Chondrocyte (in vitro differentiated cells): ENCODE measurements at regions not wholly inside any gene's neighbourhood (a gene's known extent, or its start where the extent isn't known, plus 50 kb on each side); places are given as distances from the start of the nearest gene placed in this dataset.

ENCODE experiments used
- DNase-seq: peaks from one replicate; pipeline ENCODE4 v3.0.0; 2021; ENCODE audit warnings: mixed read lengths, low spot score
- H3K27ac Mint-ChIP-seq: one replicate; pipeline ENCODE4 v1.8.0; 2021; ENCODE audit warnings: mild to moderate bottlenecking, moderate library complexity, mixed read lengths; ENCODE audit not compliant: unreplicated experiment
- H3K27me3 Mint-ChIP-seq: 2 replicates; pipeline ENCODE4 v1.8.0; 2021; ENCODE audit warnings: low read depth, mixed read lengths
- H3K36me3 Mint-ChIP-seq: 2 replicates; pipeline ENCODE4 v1.8.0; 2021; ENCODE audit warnings: low read depth, mixed read lengths
- H3K4me1 Mint-ChIP-seq: 2 replicates; pipeline ENCODE4 v1.8.0; 2021; ENCODE audit warnings: low read depth, mild to moderate bottlenecking, mixed read lengths
- H3K4me3 Mint-ChIP-seq: one replicate; pipeline ENCODE4 v1.8.0; 2021; ENCODE audit warnings: mild to moderate bottlenecking, moderate library complexity, mixed read lengths; ENCODE audit not compliant: unreplicated experiment
- H3K9me3 Mint-ChIP-seq: 2 replicates; pipeline ENCODE4 v1.8.0; 2021; ENCODE audit warnings: low read depth, mixed read lengths
- CTCF ChIP-seq: fragments of 200-600 bp; sonication (generic); IDR thresholded peaks from 2 replicates; pipeline ENCODE4 v1.5.0; 2021; ENCODE audit warnings: antibody characterized with exemption, mild to moderate bottlenecking, moderate library complexity

GRCh38 chr1:82387012-82387366 lies 586.3 kb downstream of the ADGRL2 start:
- no peak for TF ChIP-seq CTCF
- Mint-ChIP-seq H3K36me3 (no peaks in the 10 kb centered on the region), H3K4me3 (no peak overlapping the region), H3K4me1 (peaks cover 29% of the 10 kb centered on the region), H3K9me3 (peaks cover 3% of the 10 kb centered on the region), H3K27ac (no peak overlapping the region), H3K27me3 (no peaks in the 10 kb centered on the region)
- no peak for DNase-seq

GRCh38 chr1:82386365-82387011 lies 585.8 kb downstream of the ADGRL2 start:
- peaks cover 3% of the 10 kb centered on the region for H3K9me3 Mint-ChIP-seq
- H3K4me1 Mint-ChIP-seq: peaks cover 29% of the 10 kb centered on the region
- H3K27me3 Mint-ChIP-seq: no peaks in the 10 kb centered on the region
- no peaks in the 10 kb centered on the region for H3K36me3 Mint-ChIP-seq
- H3K27ac Mint-ChIP-seq: no peak overlapping the region
- no peak for DNase-seq
- no peak for TF ChIP-seq CTCF
- no peak overlapping the region for H3K4me3 Mint-ChIP-seq

GRCh38 chr1:82384776-82385175 lies 584.0 kb downstream of the ADGRL2 start:
- Mint-ChIP-seq H3K9me3 (peaks cover 3% of the 10 kb centered on the region), H3K27me3 (no peaks in the 10 kb centered on the region), H3K4me1 (peaks cover 21% of the 10 kb centered on the region), H3K4me3 (no peak overlapping the region), H3K27ac (no peak overlapping the region), H3K36me3 (no peaks in the 10 kb centered on the region)
- TF ChIP-seq CTCF: no peak
- no peak for DNase-seq

GRCh38 chr1:82377201-82377884 lies 576.6 kb downstream of the ADGRL2 start:
- no peak for DNase-seq
- Mint-ChIP-seq H3K36me3 (peaks cover 1% of the 10 kb centered on the region), H3K27me3 (no peaks in the 10 kb centered on the region), H3K4me1 (peaks cover 27% of the 10 kb centered on the region), H3K27ac (peak overlapping the region; percentile 63), H3K4me3 (no peak overlapping the region), H3K9me3 (peaks cover 6% of the 10 kb centered on the region)
- TF ChIP-seq CTCF: peak; percentile 53

GRCh38 chr1:82373710-82374109 lies 573.0 kb downstream of the ADGRL2 start:
- peaks cover 36% of the 10 kb centered on the region for H3K4me1 Mint-ChIP-seq
- no peak for DNase-seq
- H3K27ac Mint-ChIP-seq: no peak overlapping the region
- H3K9me3 Mint-ChIP-seq: peaks cover 3% of the 10 kb centered on the region
- peaks cover 1% of the 10 kb centered on the region for H3K36me3 Mint-ChIP-seq
- H3K27me3 Mint-ChIP-seq: no peaks in the 10 kb centered on the region
- no peak overlapping the region for H3K4me3 Mint-ChIP-seq
- no peak for TF ChIP-seq CTCF
